Upper lobe of left lung (tissue), 6 donors: ENCODE measurements at regions not wholly inside any gene's neighbourhood (a gene's known extent, or its start where the extent isn't known, plus 50 kb on each side); places are given as distances from the start of the nearest gene placed in this dataset.

Experiments
- ATAC-seq, 2 donors: fragments of 200-7000 bp; cut with Tn5 transposase; one replicate each; pipeline ENCODE4 v1.9.1; 2022; ENCODE audit warnings: mild to moderate bottlenecking in 2 of 2, moderate library complexity in 2 of 2; ENCODE audit not compliant: low FRiP score in 2 of 2
- DNase-seq, 2 donors: peaks; one replicate each; pipeline ENCODE4 v3.0.0-alpha.2; 2019 to 2020
- H3K27ac ChIP-seq, 4 donors: fragments of 200-600 bp; sonication (generic); one replicate each; pipeline ENCODE4 v1.5.1; 2016 to 2019
- H3K27me3 ChIP-seq, 4 donors: fragments of 200-600 bp; sonication (generic); one replicate each; pipeline ENCODE4 v1.5.1; 2017 to 2019
- H3K36me3 ChIP-seq, 4 donors: fragments of 200-600 bp; sonication (generic); one replicate each; pipeline ENCODE4 v1.5.1; 2016 to 2019
- H3K4me1 ChIP-seq, 4 donors: fragments of 200-600 bp; sonication (generic); one replicate each; pipeline ENCODE4 v1.5.1; 2018 to 2019
- H3K4me3 ChIP-seq, 4 donors: fragments of 200-600 bp; sonication (generic); one replicate each; pipeline ENCODE4 v1.5.1; 2017 to 2019; ENCODE audit warnings: mild to moderate bottlenecking in 2 of 4, moderate library complexity in 1 of 4
- H3K9me3 ChIP-seq, 4 donors: fragments of 200-600 bp; sonication (generic); one replicate each; pipeline ENCODE4 v1.5.1; 2018 to 2019
- EP300 ChIP-seq, 4 donors: sonication (generic); formaldehyde crosslinking; IDR thresholded peaks; one replicate each; pipeline ENCODE4 v1.5.1; 2017; ENCODE audit warnings: antibody characterized with exemption in 4 of 4, control low read depth in 2 of 4
- POLR2A ChIP-seq, 4 donors: fragments of 450-650 bp; IDR thresholded peaks; one replicate each; pipeline ENCODE4 v1.5.1; 2016 to 2017; ENCODE audit warnings: antibody characterized with exemption in 4 of 4, mild to moderate bottlenecking in 2 of 4
- POLR2AphosphoS5 ChIP-seq, 2 donors: sonication (generic); formaldehyde crosslinking; IDR thresholded peaks; one replicate each; pipeline ENCODE4 v1.5.1; 2017; ENCODE audit warnings: antibody characterized with exemption in 2 of 2
- WGBS, 2 donors: methylation state at CpG; one replicate each; pipeline ENCODE4 v1.1.5; 2017 to 2018; 5-methylcytosine and 5-hydroxymethylcytosine counted together
- TF ChIP-seq, protein P1 (sequence below), 6 experiments: fragments of 450-650 bp in 4 of 6; fragments of 200-600 bp in 2 of 6; sonication (generic) in 2 of 6; IDR thresholded peaks; one replicate each; pipeline ENCODE4 v1.5.1; 2016 to 2019; ENCODE audit warnings: antibody characterized with exemption in 6 of 6
- donor health status: DM: no; HTN: no; CAD: no; lungs with moderate emphysema.
- donor health status: DM: no; HTN: yes; CAD: no; lungs with severe emphysema.

- no peaks in the 10 kb centered on the region for H3K27me3 ChIP-seq
- ATAC-seq, result no peak
- no peak overlapping the region for H3K27ac ChIP-seq
- DNase-seq, result no peak
- no peak overlapping the region for H3K4me3 ChIP-seq
- no peaks in the 10 kb centered on the region for H3K36me3 ChIP-seq
- peaks cover 0 to 4% (median 0%) of the 10 kb centered on the region in 4 donors for H3K9me3 ChIP-seq
- H3K4me1 ChIP-seq, result no peaks in the 10 kb centered on the region
- no peak for TF ChIP-seq POLR2AphosphoS5 (IDR thresholded peaks at IDR 0.05)
- 78 to 83% methylated on average over 2 of the region's 2 CpGs for WGBS, 2 donors
Measured at GRCh38 chr5:26321278-26321677, 717.1 kb downstream of the CDH9 start.

DNA sequence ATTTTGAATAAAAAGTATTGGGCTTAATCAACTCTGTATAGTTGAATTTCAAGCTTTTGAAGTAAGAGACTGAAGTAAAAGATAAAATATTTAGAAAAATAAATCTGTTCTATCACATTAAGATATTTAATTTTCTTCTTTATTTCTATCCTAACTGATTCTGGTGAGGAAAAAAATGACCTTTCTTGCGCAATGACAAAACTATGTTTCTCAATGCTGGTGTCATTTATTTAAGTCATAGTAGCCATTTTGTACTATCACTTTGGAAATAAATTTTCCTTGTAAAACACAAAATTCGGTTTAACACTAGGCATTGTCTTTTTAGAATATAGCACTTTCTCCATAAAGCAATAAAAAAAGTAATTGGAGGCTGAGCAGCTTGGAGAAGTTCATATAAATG, 728.0 kb downstream of the CDH9 start:
- Histone ChIP-seq H3K36me3 (no peaks in the 10 kb centered on the region), H3K4me3 (no peak overlapping the region), H3K9me3 (no peaks in the 10 kb centered on the region), H3K27me3 (no peaks in the 10 kb centered on the region), H3K27ac (no peak overlapping the region), H3K4me1 (no peaks in the 10 kb centered on the region)
- TF ChIP-seq, protein P1, sequence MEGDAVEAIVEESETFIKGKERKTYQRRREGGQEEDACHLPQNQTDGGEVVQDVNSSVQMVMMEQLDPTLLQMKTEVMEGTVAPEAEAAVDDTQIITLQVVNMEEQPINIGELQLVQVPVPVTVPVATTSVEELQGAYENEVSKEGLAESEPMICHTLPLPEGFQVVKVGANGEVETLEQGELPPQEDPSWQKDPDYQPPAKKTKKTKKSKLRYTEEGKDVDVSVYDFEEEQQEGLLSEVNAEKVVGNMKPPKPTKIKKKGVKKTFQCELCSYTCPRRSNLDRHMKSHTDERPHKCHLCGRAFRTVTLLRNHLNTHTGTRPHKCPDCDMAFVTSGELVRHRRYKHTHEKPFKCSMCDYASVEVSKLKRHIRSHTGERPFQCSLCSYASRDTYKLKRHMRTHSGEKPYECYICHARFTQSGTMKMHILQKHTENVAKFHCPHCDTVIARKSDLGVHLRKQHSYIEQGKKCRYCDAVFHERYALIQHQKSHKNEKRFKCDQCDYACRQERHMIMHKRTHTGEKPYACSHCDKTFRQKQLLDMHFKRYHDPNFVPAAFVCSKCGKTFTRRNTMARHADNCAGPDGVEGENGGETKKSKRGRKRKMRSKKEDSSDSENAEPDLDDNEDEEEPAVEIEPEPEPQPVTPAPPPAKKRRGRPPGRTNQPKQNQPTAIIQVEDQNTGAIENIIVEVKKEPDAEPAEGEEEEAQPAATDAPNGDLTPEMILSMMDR (IDR thresholded peaks at IDR 0.05), result no peak
- no peak for TF ChIP-seq EP300 (IDR thresholded peaks at IDR 0.05)
- no peak for TF ChIP-seq POLR2AphosphoS5 (IDR thresholded peaks at IDR 0.05)
- TF ChIP-seq POLR2A (IDR thresholded peaks at IDR 0.05), result no peak
- WGBS, 2 donors, result 63 to 64% methylated on average over 2 of the region's 2 CpGs
- no peak for DNase-seq
- no peak for ATAC-seq

- no peak overlapping the region for H3K4me3 ChIP-seq
- TF ChIP-seq POLR2AphosphoS5 (IDR thresholded peaks at IDR 0.05), result no peak
- TF ChIP-seq POLR2A (IDR thresholded peaks at IDR 0.05), result no peak
- TF ChIP-seq EP300 (IDR thresholded peaks at IDR 0.05), result no peak
- TF ChIP-seq, protein P1 (IDR thresholded peaks at IDR 0.05), result no peak
- no peaks in the 10 kb centered on the region for H3K36me3 ChIP-seq
- 72 to 77% methylated on average over 1 of the region's 1 CpG for WGBS, 2 donors
- ATAC-seq (no peak), DNase-seq (no peak)
- no peak overlapping the region for H3K27ac ChIP-seq
- no peaks in the 10 kb centered on the region for H3K9me3 ChIP-seq
- no peaks in the 10 kb centered on the region for H3K27me3 ChIP-seq
- H3K4me1 ChIP-seq, result no peaks in the 10 kb centered on the region
Measured at GRCh38 chr5:26295541-26295940, 742.8 kb downstream of the CDH9 start.

- ATAC-seq (no peak), DNase-seq (no peak)
- no peaks in the 10 kb centered on the region for H3K36me3 ChIP-seq
- no peaks in the 10 kb centered on the region for H3K4me1 ChIP-seq
- H3K4me3 ChIP-seq, result no peak overlapping the region
- 76 to 78% methylated on average over 1 of the region's 1 CpG for WGBS, 2 donors
- no peak for TF ChIP-seq EP300 (IDR thresholded peaks at IDR 0.05)
- TF ChIP-seq, protein P1 (IDR thresholded peaks at IDR 0.05), result no peak
- TF ChIP-seq POLR2AphosphoS5 (IDR thresholded peaks at IDR 0.05), result no peak
- TF ChIP-seq POLR2A (IDR thresholded peaks at IDR 0.05), result no peak
- H3K27me3 ChIP-seq, result no peaks in the 10 kb centered on the region
- no peak overlapping the region for H3K27ac ChIP-seq
- H3K9me3 ChIP-seq, result no peaks in the 10 kb centered on the region
Measured at GRCh38 chr5:26282190-26282589, 756.2 kb downstream of the CDH9 start.

DNA sequence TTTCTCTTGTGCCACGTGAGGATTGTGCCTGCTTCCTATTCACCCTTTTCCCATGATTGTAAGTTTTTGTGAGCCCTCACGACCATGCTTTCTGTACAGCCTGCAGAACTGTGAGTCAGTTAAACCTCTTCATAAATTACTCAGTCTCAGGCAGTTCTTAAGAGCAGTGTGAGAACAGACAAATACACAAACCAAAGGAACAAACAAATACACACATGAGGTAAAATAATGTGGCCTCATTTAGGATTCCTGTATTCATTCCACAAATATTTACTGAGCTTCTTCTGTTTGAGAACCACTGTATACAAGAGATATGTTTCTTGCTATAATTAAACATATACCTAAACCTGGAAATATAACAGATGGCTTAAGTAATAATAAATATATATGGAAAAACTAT, 760.3 kb downstream of the CDH9 start:
- H3K9me3 ChIP-seq, result no peaks in the 10 kb centered on the region
- ATAC-seq (no peak), DNase-seq (no peak)
- 53 to 61% methylated on average over 2 of the region's 2 CpGs for WGBS, 2 donors
- H3K27me3 ChIP-seq, result no peaks in the 10 kb centered on the region
- no peaks in the 10 kb centered on the region for H3K36me3 ChIP-seq
- TF ChIP-seq POLR2A (IDR thresholded peaks at IDR 0.05) (no peak), POLR2AphosphoS5 (IDR thresholded peaks at IDR 0.05) (no peak), EP300 (IDR thresholded peaks at IDR 0.05) (no peak)
- TF ChIP-seq, protein P1 (IDR thresholded peaks at IDR 0.05), result no peak
- H3K4me1 ChIP-seq, result no peaks in the 10 kb centered on the region
- H3K4me3 ChIP-seq, result no peak overlapping the region
- no peak overlapping the region for H3K27ac ChIP-seq
